WTC11 (cell line): ENCODE measurements at regions not wholly inside any gene's neighbourhood (a gene's known extent, or its start where the extent isn't known, plus 50 kb on each side); places are given as distances from the start of the nearest gene placed in this dataset.

ENCODE experiments used
- ATAC-seq: fragments of 200-7000 bp; cut with Tn5 transposase; 2 replicates; pipeline ENCODE4 v1.10.0; 2021; ENCODE audit warnings: mild to moderate bottlenecking, moderate library complexity
- CTCF ChIA-PET: fragments of 300-600 bp; sonication (Branson Sonifier 250); formaldehyde crosslinking; loops from one replicate; lab custom pipeline; 2021; ENCODE audit warnings: antibody characterized with exemption; lab: Charles Lee
- POLR2A ChIA-PET: fragments of 350-600 bp; sonication (Branson Sonifier 250); formaldehyde crosslinking; loops from one replicate; lab custom pipeline; 2021; ENCODE audit warnings: antibody characterized with exemption; lab: Charles Lee
- DNase-seq: peaks from one replicate; pipeline ENCODE4 v3.0.0; 2021; ENCODE audit warnings: low spot score
- H3K27ac Mint-ChIP-seq: 2 replicates; pipeline ENCODE4 v1.8.0; 2021; ENCODE audit warnings: mixed read lengths
- H3K27me3 Mint-ChIP-seq: 2 replicates; pipeline ENCODE4 v1.8.0; 2021; ENCODE audit warnings: low read depth, mild to moderate bottlenecking, moderate library complexity, mixed read lengths
- H3K36me3 Mint-ChIP-seq: 2 replicates; pipeline ENCODE4 v1.8.0; 2021; ENCODE audit warnings: mixed read lengths
- H3K4me1 Mint-ChIP-seq: 2 replicates; pipeline ENCODE4 v1.8.0; 2022; ENCODE audit warnings: mixed read lengths
- H3K4me3 Mint-ChIP-seq: 2 replicates; pipeline ENCODE4 v1.8.0; 2021; ENCODE audit warnings: mild to moderate bottlenecking, moderate library complexity, mixed read lengths
- H3K9me3 Mint-ChIP-seq: 2 replicates; pipeline ENCODE4 v1.8.0; 2021; ENCODE audit warnings: mixed read lengths
- AFF4 ChIP-seq: sonication (generic); formaldehyde crosslinking; IDR thresholded peaks from 2 replicates; pipeline ENCODE4 v1.8.1; 2023; ENCODE audit warnings: mild to moderate bottlenecking, missing genetic modification reagents, borderline replicate concordance
- ATF1 ChIP-seq: sonication (generic); formaldehyde crosslinking; IDR thresholded peaks from 2 replicates; pipeline ENCODE4 v1.8.1; 2023; ENCODE audit warnings: mild to moderate bottlenecking, moderate library complexity, missing genetic modification reagents
- CREB1 ChIP-seq: sonication (generic); formaldehyde crosslinking; IDR thresholded peaks from 2 replicates; pipeline ENCODE4 v1.8.0; 2023; ENCODE audit warnings: mild to moderate bottlenecking, missing genetic modification reagents
- E2F5 ChIP-seq: sonication (generic); formaldehyde crosslinking; IDR thresholded peaks from 2 replicates; pipeline ENCODE4 v1.8.1; 2022; ENCODE audit warnings: mild to moderate bottlenecking, moderate library complexity, missing genetic modification reagents
- FOXJ3 ChIP-seq: sonication (generic); formaldehyde crosslinking; IDR thresholded peaks from 2 replicates; pipeline ENCODE4 v1.9.0; 2021; ENCODE audit warnings: missing genetic modification reagents, mild to moderate bottlenecking, borderline replicate concordance
- GABPB1 ChIP-seq: sonication (generic); formaldehyde crosslinking; IDR thresholded peaks from 2 replicates; pipeline ENCODE4 v1.8.1; 2023; ENCODE audit warnings: mild to moderate bottlenecking, missing genetic modification reagents
- HMGXB4 ChIP-seq: sonication (generic); formaldehyde crosslinking; IDR thresholded peaks from 2 replicates; pipeline ENCODE4 v1.8.1; 2023; ENCODE audit warnings: mild to moderate bottlenecking, moderate library complexity, missing genetic modification reagents
- NFATC4 ChIP-seq: fragments of 250-450 bp; sonication (Bioruptor Pico); IDR thresholded peaks from 2 replicates; pipeline ENCODE4 v1.9.0; 2021; ENCODE audit warnings: mild to moderate bottlenecking
- SMAD3 ChIP-seq: sonication (generic); formaldehyde crosslinking; IDR thresholded peaks from 2 replicates; pipeline ENCODE4 v1.8.0; 2022; ENCODE audit warnings: missing genetic modification reagents, mild to moderate bottlenecking, borderline replicate concordance
- USF2 ChIP-seq: sonication (generic); formaldehyde crosslinking; IDR thresholded peaks from 2 replicates; pipeline ENCODE4 v1.8.1; 2023; ENCODE audit warnings: mild to moderate bottlenecking, missing genetic modification reagents, moderate library complexity
- ZNF263 ChIP-seq: sonication (generic); formaldehyde crosslinking; IDR thresholded peaks from 2 replicates; pipeline ENCODE4 v1.8.1; 2022; ENCODE audit warnings: low read depth, mild to moderate bottlenecking, moderate library complexity, missing genetic modification reagents
- ZNF317 ChIP-seq: sonication (generic); formaldehyde crosslinking; IDR thresholded peaks from 2 replicates; pipeline ENCODE4 v1.8.1; 2023; ENCODE audit warnings: low read depth, mild to moderate bottlenecking, moderate library complexity, missing genetic modification reagents, borderline replicate concordance
- ZNF423 ChIP-seq: fragments of 250-450 bp; sonication (Bioruptor Pico); IDR thresholded peaks from 2 replicates; pipeline ENCODE4 v2.1.2; 2022; ENCODE audit warnings: mild to moderate bottlenecking, moderate library complexity
- ZNF425 ChIP-seq: fragments of 250-450 bp; sonication (Bioruptor Pico); conservative IDR thresholded peaks from 2 replicates; pipeline ENCODE4 v1.9.0; 2021; ENCODE audit warnings: mild to moderate bottlenecking
- ZNF671 ChIP-seq: fragments of 250-450 bp; sonication (Bioruptor Pico); IDR thresholded peaks from 2 replicates; pipeline ENCODE4 v1.8.0; 2021; ENCODE audit warnings: mild to moderate bottlenecking

GRCh38 chr2:234235191-234235590 lies 184.7 kb downstream of the SPP2 start (continued):
- TF ChIP-seq E2F5 (CRISPR knock-in tag) = no peak
- no peak for TF ChIP-seq ZNF423 (CRISPR knock-in tag)
- TF ChIP-seq AFF4 (CRISPR knock-in tag) = no peak
- TF ChIP-seq HMGXB4 (CRISPR knock-in tag) = no peak
- TF ChIP-seq ZNF671 (CRISPR knock-in tag) = no peak
- no peak for TF ChIP-seq FOXJ3

GRCh38 chr2:234231460-234231859 lies 181.0 kb downstream of the SPP2 start:
- POLR2A ChIA-PET = no interaction called here
- H3K27ac Mint-ChIP-seq = no peak overlapping the region
- DNase-seq = no peak
- H3K4me3 Mint-ChIP-seq = no peak overlapping the region
- no peak for ATAC-seq
- TF ChIP-seq ATF1 (CRISPR knock-in tag) (no peak), CREB1 (CRISPR knock-in tag) (no peak), USF2 (CRISPR knock-in tag) (no peak), NFATC4 (no peak), ZNF425 (no peak), ZNF317 (CRISPR knock-in tag) (no peak), HMGXB4 (CRISPR knock-in tag) (no peak), GABPB1 (CRISPR knock-in tag) (no peak), ZNF263 (no peak), SMAD3 (CRISPR knock-in tag) (no peak)
- no peaks in the 10 kb centered on the region for H3K4me1 Mint-ChIP-seq
- no peaks in the 10 kb centered on the region; the same call in 1 of the 2 replicates for H3K27me3 Mint-ChIP-seq
- peaks cover 7% of the 10 kb centered on the region; the same call in 1 of the 2 replicates for H3K9me3 Mint-ChIP-seq
- H3K36me3 Mint-ChIP-seq = no peaks in the 10 kb centered on the region
- CTCF ChIA-PET = no interaction called here
